Neuronal stem cell (in vitro differentiated cells): ENCODE measurements at regions not wholly inside any gene's neighbourhood (a gene's known extent, or its start where the extent isn't known, plus 50 kb on each side); places are given as distances from the start of the nearest gene placed in this dataset.
A peak's percentile ranks its signal among the peaks of the same experiment; 100 is the strongest.

Experiments
- DNase-seq: peaks from one replicate; pipeline ENCODE4 v3.0.0-alpha.2; 2013; ENCODE audit warnings: low spot score
- H2AFZ ChIP-seq: one replicate; pipeline ENCODE4 v1.6.1; 2013; ENCODE audit warnings: mild to moderate bottlenecking, low read length, inconsistent platforms
- H2AK5ac ChIP-seq: 2 replicates; pipeline ENCODE4 v1.6.1; 2013; ENCODE audit warnings: low read depth, mild to moderate bottlenecking, inconsistent platforms, low read length, moderate library complexity, mixed read lengths
- H2BK120ac ChIP-seq: 2 replicates; pipeline ENCODE4 v1.6.1; 2013; ENCODE audit warnings: low read depth, mild to moderate bottlenecking, inconsistent platforms, low read length, moderate library complexity, mixed read lengths
- H2BK12ac ChIP-seq: one replicate; pipeline ENCODE4 v1.6.1; 2013; ENCODE audit warnings: low read length, inconsistent platforms
- H2BK15ac ChIP-seq: 2 replicates; pipeline ENCODE4 v1.6.1; 2013; ENCODE audit warnings: mild to moderate bottlenecking, low read length, inconsistent platforms, mixed read lengths
- H2BK5ac ChIP-seq: one replicate; pipeline ENCODE4 v1.6.1; 2013; ENCODE audit warnings: inconsistent platforms, mild to moderate bottlenecking, low read length, moderate library complexity
- H3K14ac ChIP-seq: one replicate; pipeline ENCODE4 v1.6.1; 2013; ENCODE audit warnings: low read length, inconsistent platforms
- H3K18ac ChIP-seq: 2 replicates; pipeline ENCODE4 v1.6.1; 2013; ENCODE audit warnings: low read length, inconsistent platforms
- H3K23ac ChIP-seq: 2 replicates; pipeline ENCODE4 v1.6.1; 2013; ENCODE audit warnings: low read depth, mild to moderate bottlenecking, mixed read lengths, low read length, inconsistent platforms; ENCODE audit not compliant: poor library complexity
- H3K27ac ChIP-seq: replicated peaks from 3 replicates; pipeline ENCODE4 v1.5.1; 2013; ENCODE audit warnings: low read length, inconsistent platforms
- H3K27me3 ChIP-seq, 3 experiments: 2 replicates each; pipeline ENCODE4 v1.6.1; 2013; ENCODE audit warnings: low read length in 3 of 3, mild to moderate bottlenecking in 2 of 3, inconsistent platforms in 1 of 3, low read depth in 1 of 3, mixed read lengths in 1 of 3, moderate library complexity in 1 of 3; ENCODE audit not compliant: control insufficient read depth in 3 of 3, insufficient read depth in 3 of 3
- H3K36me3 ChIP-seq, 2 donors: replicated peaks in 1 of 2; 2 replicates each; pipeline ENCODE4 v1.6.1; 2013; ENCODE audit warnings: low read length in 2 of 2; ENCODE audit not compliant: control insufficient read depth in 2 of 2, insufficient read depth in 2 of 2
- H3K4ac ChIP-seq: 2 replicates; pipeline ENCODE4 v1.6.1; 2013; ENCODE audit warnings: inconsistent platforms, mild to moderate bottlenecking, low read length, moderate library complexity
- H3K4me1 ChIP-seq, 2 donors: 1 replicate in 1 of 2; 2 replicates in 1 of 2; pipeline ENCODE4 v1.6.1; 2013; ENCODE audit warnings: low read length in 2 of 2, low read depth in 1 of 2; ENCODE audit not compliant: control insufficient read depth in 2 of 2, insufficient read depth in 1 of 2
- H3K4me2 ChIP-seq: one replicate; pipeline ENCODE4 v1.6.1; 2013; ENCODE audit warnings: mild to moderate bottlenecking, low read length, inconsistent platforms; ENCODE audit not compliant: insufficient read depth, poor library complexity, severe bottlenecking
- H3K4me3 ChIP-seq, 2 donors: 2 replicates each; pipeline ENCODE4 v1.5.1; 2013; ENCODE audit warnings: low read length in 2 of 2, mild to moderate bottlenecking in 2 of 2, inconsistent platforms in 1 of 2, moderate library complexity in 1 of 2
- H3K79me1 ChIP-seq: one replicate; pipeline ENCODE4 v1.6.1; 2013; ENCODE audit warnings: low read depth, mild to moderate bottlenecking, inconsistent platforms, low read length, moderate library complexity
- H3K9ac ChIP-seq: one replicate; pipeline ENCODE4 v1.6.1; 2013; ENCODE audit warnings: mild to moderate bottlenecking, low read depth, low read length, inconsistent platforms; ENCODE audit not compliant: poor library complexity
- H3K9me3 ChIP-seq, 2 donors: replicated peaks in 1 of 2; 2 replicates each; pipeline versions ENCODE3 to v1.6.1; 2013; ENCODE audit warnings: low read length in 2 of 2, mild to moderate bottlenecking in 2 of 2, inconsistent platforms in 1 of 2, low read depth in 1 of 2, mixed read lengths in 1 of 2, moderate library complexity in 1 of 2; ENCODE audit not compliant: control insufficient read depth in 2 of 2, insufficient read depth in 1 of 2
- H4K8ac ChIP-seq: one replicate; pipeline ENCODE4 v1.6.1; 2013; ENCODE audit warnings: low read depth, mild to moderate bottlenecking, inconsistent platforms, low read length, moderate library complexity
- H4K91ac ChIP-seq: one replicate; pipeline ENCODE4 v1.6.1; 2013; ENCODE audit warnings: low read length, low read depth, mild to moderate bottlenecking, inconsistent platforms; ENCODE audit not compliant: poor library complexity
- WGBS, 2 donors: extraction: QIAGEN DNeasy Blood & Tissue Kit; methylation state at CpG; one replicate each; pipeline ENCODE4 v1.1.7; 2013; ENCODE audit warnings: missing lambda C conversion rate in 2 of 2, mixed read lengths in 1 of 2; ENCODE audit not compliant: insufficient read length in 2 of 2, insufficient replicate concordance in 1 of 2; ENCODE audit errors: extremely low coverage in 2 of 2; 5-methylcytosine and 5-hydroxymethylcytosine counted together

GRCh38 chr5:114308508-114308907 lies 53.4 kb upstream of the KCNN2 start:
- H2AK5ac ChIP-seq = no peak overlapping the region
- H3K4ac ChIP-seq = no peak overlapping the region
- H4K91ac ChIP-seq = no peak overlapping the region
- no peaks in the 10 kb centered on the region for H3K9me3 ChIP-seq
- H3K14ac ChIP-seq = no peak overlapping the region
- H2BK120ac ChIP-seq = no peak overlapping the region
- no peak overlapping the region for H3K4me2 ChIP-seq
- no peaks in the 10 kb centered on the region for H3K79me1 ChIP-seq
- no peak overlapping the region for H2BK12ac ChIP-seq
- no peak overlapping the region for H3K23ac ChIP-seq
- H3K4me3 ChIP-seq = no peak overlapping the region
- H3K36me3 ChIP-seq = no peaks in the 10 kb centered on the region
- no peak overlapping the region for H3K18ac ChIP-seq
- no peaks in the 10 kb centered on the region for H3K27me3 ChIP-seq
- no CpG with 5 or more reads among the region's 1 CpG for WGBS, 2 donors
- H4K8ac ChIP-seq = no peak overlapping the region
- no peak overlapping the region for H2BK15ac ChIP-seq
- peaks cover 0 to 10% of the 10 kb centered on the region in 2 donors for H3K4me1 ChIP-seq
- no peak overlapping the region for H3K27ac ChIP-seq
- no peak overlapping the region for H2BK5ac ChIP-seq
- H3K9ac ChIP-seq = no peak overlapping the region
- DNase-seq = no peak
- H2AFZ ChIP-seq = no peak overlapping the region

GRCh38 chr5:114310666-114311065 lies 51.2 kb upstream of the KCNN2 start:
- Histone ChIP-seq H3K4me2 (no peak overlapping the region), H2AK5ac (no peak overlapping the region), H3K27me3 (no peaks in the 10 kb centered on the region), H4K91ac (no peak overlapping the region), H2BK15ac (no peak overlapping the region), H2BK5ac (no peak overlapping the region), H3K9ac (no peak overlapping the region), H3K18ac (no peak overlapping the region), H2BK120ac (no peak overlapping the region), H3K79me1 (no peaks in the 10 kb centered on the region), H4K8ac (no peak overlapping the region), H3K14ac (no peak overlapping the region), H3K4ac (no peak overlapping the region), H2AFZ (no peak overlapping the region), H3K4me1 (peaks cover 0 to 5% of the 10 kb centered on the region in 2 donors), H3K4me3 (no peak overlapping the region), H2BK12ac (no peak overlapping the region), H3K23ac (no peak overlapping the region), H3K36me3 (no peaks in the 10 kb centered on the region), H3K27ac (no peak overlapping the region), H3K9me3 (no peaks in the 10 kb centered on the region)
- DNase-seq = no peak
- WGBS, 2 donors = no CpG with 5 or more reads among the region's 2 CpGs

DNA sequence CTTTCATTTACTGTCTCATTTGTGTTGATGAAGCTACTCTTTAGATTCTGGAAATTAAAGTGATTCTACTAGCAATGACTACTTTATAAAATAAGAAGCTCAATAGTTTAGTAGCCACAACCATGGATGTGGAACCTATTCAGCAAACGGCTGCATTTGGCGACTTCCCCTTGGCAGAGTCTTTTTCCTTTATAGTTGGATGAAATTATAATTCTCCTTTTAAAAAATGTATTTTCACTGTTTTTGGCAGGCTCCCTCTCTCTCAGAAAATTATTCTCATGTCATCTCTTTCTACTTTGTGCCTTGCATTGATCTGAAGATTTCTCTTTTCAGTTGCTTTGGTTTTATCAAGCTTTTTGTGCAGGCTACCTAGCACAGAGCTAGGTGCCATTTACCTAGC lies 50.6 kb upstream of the KCNN2 start:
- no peak overlapping the region for H3K4me3 ChIP-seq
- peaks cover 0 to 5% of the 10 kb centered on the region in 2 donors for H3K4me1 ChIP-seq
- no peak overlapping the region for H2BK120ac ChIP-seq
- no peak overlapping the region for H4K91ac ChIP-seq
- H3K4me2 ChIP-seq = no peak overlapping the region
- H4K8ac ChIP-seq = no peak overlapping the region
- H3K9me3 ChIP-seq = no peaks in the 10 kb centered on the region
- no peak overlapping the region for H3K9ac ChIP-seq
- H3K18ac ChIP-seq = no peak overlapping the region
- no peak for DNase-seq
- H3K27ac ChIP-seq = no peak overlapping the region
- no peak overlapping the region for H2AK5ac ChIP-seq
- no peak overlapping the region for H2BK5ac ChIP-seq
- H3K27me3 ChIP-seq = no peaks in the 10 kb centered on the region
- no peak overlapping the region for H2BK15ac ChIP-seq
- H2AFZ ChIP-seq = no peak overlapping the region
- no peak overlapping the region for H3K4ac ChIP-seq
- no peaks in the 10 kb centered on the region for H3K36me3 ChIP-seq
- H2BK12ac ChIP-seq = no peak overlapping the region
- no CpG with 5 or more reads among the region's 2 CpGs for whole genome bisulfite sequencing, 2 donors
- no peaks in the 10 kb centered on the region for H3K79me1 ChIP-seq
- no peak overlapping the region for H3K23ac ChIP-seq
- H3K14ac ChIP-seq = no peak overlapping the region

DNA sequence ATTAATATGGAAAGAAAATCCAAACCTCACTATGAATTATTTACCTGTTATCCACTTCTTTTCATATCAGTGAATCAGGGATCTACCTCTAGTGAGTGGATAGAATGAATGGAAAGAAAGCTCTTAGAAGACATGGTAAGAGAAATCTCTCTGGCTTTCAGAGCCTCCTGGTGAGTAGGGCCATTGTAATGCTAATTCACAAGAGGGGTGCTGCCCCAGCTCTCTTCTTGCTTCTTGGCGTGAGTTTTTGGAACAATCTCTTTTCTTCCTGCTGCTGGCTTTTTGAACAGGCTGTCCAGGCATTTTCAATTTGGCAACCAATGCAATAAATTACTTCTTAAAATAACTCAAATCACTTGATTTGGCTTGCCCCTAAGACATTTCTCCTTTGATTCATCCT lies 49.9 kb upstream of the KCNN2 start:
- H3K9ac ChIP-seq = no peak overlapping the region
- no peak overlapping the region for H3K27ac ChIP-seq
- no peak overlapping the region for H2BK5ac ChIP-seq
- H3K23ac ChIP-seq = no peak overlapping the region
- no peaks in the 10 kb centered on the region for H3K27me3 ChIP-seq
- no peak overlapping the region for H3K18ac ChIP-seq
- no peak overlapping the region for H3K4me2 ChIP-seq
- H3K36me3 ChIP-seq = no peaks in the 10 kb centered on the region
- no peak overlapping the region for H2AK5ac ChIP-seq
- no peak overlapping the region for H3K14ac ChIP-seq
- H3K4ac ChIP-seq = no peak overlapping the region
- no peak overlapping the region for H2BK120ac ChIP-seq
- H2AFZ ChIP-seq = no peak overlapping the region
- DNase-seq = peak; percentile 33
- H4K8ac ChIP-seq = no peak overlapping the region
- H3K4me1 ChIP-seq = peaks cover 0 to 5% of the 10 kb centered on the region in 2 donors
- no peak overlapping the region for H3K4me3 ChIP-seq
- H2BK15ac ChIP-seq = no peak overlapping the region
- H4K91ac ChIP-seq = no peak overlapping the region
- no peaks in the 10 kb centered on the region for H3K79me1 ChIP-seq
- no peak overlapping the region for H2BK12ac ChIP-seq
- no peaks in the 10 kb centered on the region for H3K9me3 ChIP-seq
- WGBS, 2 donors = no CpG with 5 or more reads among the region's 1 CpG
